ENCODE measurements at regions not wholly inside any gene's neighbourhood (a gene's known extent, or its start where the extent isn't known, plus 50 kb on each side); places are given as distances from the start of the nearest gene placed in this dataset.

- TF ChIP-seq USF2 (IDR thresholded peaks at IDR 0.05): no peak
- TF ChIP-seq CTCF (IDR thresholded peaks at IDR 0.05): no peak
- no peak for TF ChIP-seq POLR2A (IDR thresholded peaks at IDR 0.05; ENCODE audit: low read length)
- no peak for TF ChIP-seq CEBPB (IDR thresholded peaks at IDR 0.05)
- no peak for TF ChIP-seq BHLHE40 (IDR thresholded peaks at IDR 0.05; ENCODE audit: low read depth, low read length)
Observed at GRCh38 chr2:11005032-11005431, 93.3 kb downstream of the KCNF1 start.

All from A549 (cell line).